ENCODE measurements at regions not wholly inside any gene's neighbourhood (a gene's known extent, or its start where the extent isn't known, plus 50 kb on each side); places are given as distances from the start of the nearest gene placed in this dataset.

GRCh38 chr9:28824432-28824963 lies 1251.2 kb upstream of the C9orf72 start:
- Histone ChIP-seq H2AK9ac (replicated peaks; ENCODE audit: low read depth, low read length, poor library complexity) (no peak overlapping the region), H2AFZ (replicated peaks; ENCODE audit: low read length, poor library complexity) (no peak overlapping the region), H2BK15ac (ENCODE audit: low read depth, low read length) (no peak overlapping the region), H4K5ac (ENCODE audit: low read depth, low read length) (no peak overlapping the region), H3K9ac (ENCODE audit: low read depth, low read length) (no peak overlapping the region), H3K18ac (ENCODE audit: low read depth, low read length) (no peak overlapping the region), H2BK120ac (ENCODE audit: low read depth, low read length) (no peak overlapping the region), H4K8ac (ENCODE audit: low read depth in 2 of 2, low read length in 2 of 2) (no peak overlapping the region), H3K23ac (ENCODE audit: low read depth, low read length) (no peak overlapping the region), H3K27ac (ENCODE audit: insufficient read depth, low read length) (no peak overlapping the region), H3K4me2 (ENCODE audit: low read depth, low read length) (no peak overlapping the region), H3K36me3 (ENCODE audit: control insufficient read depth, insufficient read depth, low read length) (no peaks in the 10 kb centered on the region), H3K4ac (ENCODE audit: low read depth, low read length) (no peak overlapping the region), H3K9me1 (ENCODE audit: insufficient read depth, low read length) (no peaks in the 10 kb centered on the region), H3K79me1 (ENCODE audit: low read depth in 1 of 2, low read length in 2 of 2) (no peaks in the 10 kb centered on the region), H4K20me1 (ENCODE audit: insufficient read depth, low read length) (no peaks in the 10 kb centered on the region), H3K56ac (ENCODE audit: extremely low read depth, insufficient read depth, low read length) (no peak overlapping the region), H4K91ac (ENCODE audit: insufficient read depth, low read depth, low read length) (no peak overlapping the region), H3K14ac (replicated peaks; ENCODE audit: low read depth, low read length) (no peak overlapping the region), H3K27me3 (ENCODE audit: control insufficient read depth, insufficient read depth, low read length) (no peaks in the 10 kb centered on the region), H3K4me1 (ENCODE audit: control insufficient read depth, insufficient read depth, low read length) (no peaks in the 10 kb centered on the region), H3K4me3 (ENCODE audit: insufficient read depth, low read depth, low read length) (no peak overlapping the region), H3K9me3 (ENCODE audit: control insufficient read depth, insufficient read depth, low read length) (peaks cover 11% of the 10 kb centered on the region), H2BK20ac (ENCODE audit: low read depth, low read length) (no peak overlapping the region), H2BK5ac (ENCODE audit: low read depth, low read length, poor library complexity, severe bottlenecking) (no peak overlapping the region), H2AK5ac (ENCODE audit: low read depth, low read length) (no peak overlapping the region)
- CTCF ChIA-PET = no interaction called here
- no peak for TF ChIP-seq NFE2L2 (IDR thresholded peaks at IDR 0.05; ENCODE audit: low read depth, low read length)
- TF ChIP-seq RAD21 (IDR thresholded peaks at IDR 0.05; ENCODE audit: low read length) = no peak
- TF ChIP-seq POLR2A (IDR thresholded peaks at IDR 0.05; ENCODE audit: low read depth, low read length) = no peak
- no peak for TF ChIP-seq FOS (IDR thresholded peaks at IDR 0.05; ENCODE audit: low read depth, low read length)
- TF ChIP-seq RFX5 (IDR thresholded peaks at IDR 0.05; ENCODE audit: low read depth, low read length) = no peak
- no peak for TF ChIP-seq MXI1 (IDR thresholded peaks at IDR 0.05; ENCODE audit: borderline replicate concordance, low read depth, low read length)
- no peak for TF ChIP-seq MAFK (IDR thresholded peaks at IDR 0.05; ENCODE audit: low read depth, low read length)
- TF ChIP-seq ELK1 (IDR thresholded peaks at IDR 0.05; ENCODE audit: borderline replicate concordance, low read depth, low read length) = no peak
- no peak for TF ChIP-seq BHLHE40 (IDR thresholded peaks at IDR 0.05; ENCODE audit: low read depth, low read length)
- no peak for TF ChIP-seq CHD1 (IDR thresholded peaks at IDR 0.05; ENCODE audit: low read depth, low read length)
- no peak for TF ChIP-seq CEBPB (IDR thresholded peaks at IDR 0.05; ENCODE audit: low read depth, low read length)
- TF ChIP-seq RCOR1 (IDR thresholded peaks at IDR 0.05; ENCODE audit: insufficient replicate concordance, low read length) = no peak
- no peak for TF ChIP-seq USF2 (IDR thresholded peaks at IDR 0.05; ENCODE audit: low read depth, low read length)
- no peak for TF ChIP-seq SMC3 (IDR thresholded peaks at IDR 0.05; ENCODE audit: low read depth, low read length)
- no peak for TF ChIP-seq MAZ (IDR thresholded peaks at IDR 0.05; ENCODE audit: borderline replicate concordance, low read depth, low read length)
- no peak for TF ChIP-seq CTCF (conservative IDR thresholded peaks at IDR 0.05; ENCODE audit: low read depth, low read length)
- ATAC-seq (ENCODE audit: low read depth) = no peak
- intact Hi-C loops (cut with micrococcal nuclease) (no loop called here), dilution Hi-C loops (cut with HindIII; ENCODE audit: low sequenced_read_pairs, unreplicated experiment) (no loop called here), in situ Hi-C loops (cut with MboI; ENCODE audit: low sequenced_read_pairs) (no loop called here)
- WGBS, 2 experiments (ENCODE audit: extremely low coverage in 2 of 2, insufficient read length in 1 of 2) = no CpG with 5 or more reads among the region's 1 CpG
- no peak for DNase-seq
- BruUV-seq (replicated peaks) = no TSS peak
- POLR2A ChIA-PET (ENCODE audit: unreplicated experiment) = no interaction called here
